MM.1S (cell line): ENCODE measurements at regions not wholly inside any gene's neighbourhood (a gene's known extent, or its start where the extent isn't known, plus 50 kb on each side); places are given as distances from the start of the nearest gene placed in this dataset.

Experiments
- DNase-seq: peaks from one replicate; pipeline ENCODE4 v3.0.0-alpha.2; 2015
- H2AFZ ChIP-seq: fragments of 300-600 bp; sonication (generic); 2 replicates; pipeline ENCODE4 v1.6.0; 2016; ENCODE audit warnings: antibody characterized with exemption, low read length
- H3F3A ChIP-seq: fragments of 300-600 bp; sonication (generic); 2 replicates; pipeline ENCODE4 v1.6.1; 2016; ENCODE audit warnings: mild to moderate bottlenecking, antibody characterized with exemption, low read length, moderate library complexity, mixed read lengths; ENCODE audit not compliant: insufficient read depth
- H3K27ac ChIP-seq: fragments of 300-600 bp; sonication (generic); 2 replicates; pipeline ENCODE4 v1.5.1; 2016; ENCODE audit warnings: mild to moderate bottlenecking, low read length
- H3K27me3 ChIP-seq: fragments of 300-600 bp; sonication (generic); replicated peaks from 2 replicates; pipeline ENCODE4 v1.6.0; 2016; ENCODE audit warnings: low read length; ENCODE audit not compliant: insufficient read depth
- H3K36me3 ChIP-seq: fragments of 300-600 bp; sonication (generic); replicated peaks from 2 replicates; pipeline ENCODE4 v1.6.1; 2016; ENCODE audit warnings: mild to moderate bottlenecking, low read length, mixed read lengths; ENCODE audit not compliant: insufficient read depth
- H3K4me1 ChIP-seq: fragments of 300-600 bp; sonication (generic); 2 replicates; pipeline ENCODE4 v1.6.1; 2016; ENCODE audit warnings: low read length, mixed read lengths
- H3K4me2 ChIP-seq: fragments of 300-600 bp; sonication (generic); 2 replicates; pipeline ENCODE4 v1.6.0; 2016; ENCODE audit warnings: low read depth, low read length
- H3K4me3 ChIP-seq: fragments of 300-600 bp; sonication (generic); 2 replicates; pipeline ENCODE4 v1.5.1; 2016; ENCODE audit warnings: low read length, mixed read lengths
- H3K79me2 ChIP-seq: fragments of 300-600 bp; sonication (generic); 2 replicates; pipeline ENCODE4 v1.6.1; 2016; ENCODE audit warnings: mixed run types, low read length, mixed read lengths
- H3K9ac ChIP-seq: fragments of 300-600 bp; sonication (generic); 2 replicates; pipeline ENCODE4 v1.6.1; 2016; ENCODE audit warnings: low read length, mixed read lengths
- H3K9me2 ChIP-seq: fragments of 300-600 bp; sonication (generic); replicated peaks from 2 replicates; pipeline ENCODE4 v1.6.1; 2016; ENCODE audit warnings: mild to moderate bottlenecking, low read length, mixed read lengths; ENCODE audit not compliant: insufficient read depth
- H3K9me3 ChIP-seq: fragments of 300-600 bp; sonication (generic); replicated peaks from 2 replicates; pipeline ENCODE4 v1.6.1; 2016; ENCODE audit warnings: mild to moderate bottlenecking, low read length, mixed read lengths; ENCODE audit not compliant: insufficient read depth
- H4K20me1 ChIP-seq: fragments of 300-600 bp; sonication (generic); 2 replicates; pipeline ENCODE4 v1.6.1; 2016; ENCODE audit warnings: mild to moderate bottlenecking, low read length, moderate library complexity, mixed read lengths; ENCODE audit not compliant: insufficient read depth
- CTCF ChIP-seq: fragments of 300-600 bp; sonication (generic); IDR thresholded peaks from 2 replicates; pipeline ENCODE4 v1.5.1; 2016; ENCODE audit warnings: antibody characterized with exemption, low read length, mixed read lengths
- EZH2 ChIP-seq: fragments of 300-600 bp; sonication (generic); optimal IDR thresholded peaks from 2 replicates; pipeline ENCODE3; 2017; ENCODE audit warnings: low read depth, mild to moderate bottlenecking, antibody characterized with exemption, low read length, mixed read lengths
- EZH2phosphoT487 ChIP-seq: fragments of 300-600 bp; sonication (generic); IDR thresholded peaks from 2 replicates; pipeline ENCODE4 v1.6.1; 2018; ENCODE audit warnings: antibody characterized with exemption, low read length

DNA sequence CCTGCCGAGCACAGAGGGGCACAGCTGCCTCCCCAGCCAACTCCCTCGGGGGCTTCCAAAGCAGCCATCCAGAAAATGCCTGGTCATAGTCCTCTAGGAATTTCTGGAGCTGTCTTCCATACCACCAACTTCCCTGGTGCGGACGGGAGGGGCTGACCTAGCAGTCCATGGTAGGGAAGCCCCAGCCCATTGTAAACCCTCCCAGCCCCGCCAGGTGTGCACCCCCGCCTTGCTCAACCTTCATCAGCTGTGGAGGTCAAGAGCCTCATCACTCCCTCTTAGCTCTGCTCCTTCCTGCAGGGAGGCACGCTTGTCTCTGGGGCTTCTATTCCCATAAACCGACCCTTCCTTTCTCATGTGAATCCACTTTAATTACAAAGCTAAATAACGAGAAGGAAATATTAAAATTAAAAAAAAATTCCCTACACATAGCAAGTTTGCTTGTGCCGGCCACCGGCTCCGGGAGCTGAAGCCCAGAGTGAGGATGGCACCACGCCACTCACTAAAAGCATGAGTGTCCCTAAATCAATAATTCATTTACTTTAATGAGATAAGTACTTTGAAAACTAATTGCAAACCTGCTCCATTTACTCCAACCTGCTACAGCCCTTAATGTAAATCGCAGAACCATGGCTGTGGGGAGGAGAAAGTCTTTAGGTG, 181.4 kb downstream of the ENGASE start:
- TF ChIP-seq EZH2phosphoT487 (no peak), CTCF (no peak), EZH2 (no peak)
- Histone ChIP-seq H3K4me2 (no peak overlapping the region), H3K4me3 (no peak overlapping the region), H2AFZ (no peak overlapping the region), H3K79me2 (no peaks in the 10 kb centered on the region), H3K9ac (no peak overlapping the region), H3K27me3 (peaks cover 100% of the 10 kb centered on the region), H4K20me1 (no peaks in the 10 kb centered on the region), H3K9me2 (no peaks in the 10 kb centered on the region), H3K9me3 (no peaks in the 10 kb centered on the region), H3F3A (no peaks in the 10 kb centered on the region), H3K36me3 (no peaks in the 10 kb centered on the region), H3K27ac (no peak overlapping the region), H3K4me1 (no peaks in the 10 kb centered on the region)
- no peak for DNase-seq

GRCh38 chr17:79255456-79255855, 180.8 kb downstream of the ENGASE start:
- H3F3A ChIP-seq: no peaks in the 10 kb centered on the region
- H3K4me3 ChIP-seq: no peak overlapping the region

DNA sequence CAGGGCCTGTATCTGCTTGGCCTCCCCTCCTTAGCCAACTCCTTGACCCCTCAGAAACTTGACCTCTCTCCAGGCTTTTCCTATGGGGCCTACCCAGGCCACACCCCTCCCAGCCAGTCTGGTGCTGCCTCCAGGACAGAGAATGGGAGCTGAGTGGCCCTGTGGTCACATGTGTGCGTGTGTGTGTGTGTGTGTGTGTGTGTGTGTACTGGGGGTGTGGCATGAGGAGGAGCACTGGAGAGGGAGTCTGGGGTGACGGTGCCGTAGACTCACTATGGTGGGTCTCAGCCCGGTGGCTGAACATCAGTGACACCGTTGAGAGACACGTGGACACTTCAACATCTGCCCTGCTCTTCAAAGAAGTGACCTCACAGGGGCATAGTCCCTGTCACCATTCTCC, 180.4 kb downstream of the ENGASE start:
- Histone ChIP-seq H3K9me3 (no peaks in the 10 kb centered on the region), H3K9me2 (no peaks in the 10 kb centered on the region), H3K4me1 (no peaks in the 10 kb centered on the region), H3F3A (no peaks in the 10 kb centered on the region), H3K79me2 (no peaks in the 10 kb centered on the region), H4K20me1 (no peaks in the 10 kb centered on the region), H3K9ac (no peak overlapping the region), H3K27ac (no peak overlapping the region), H3K36me3 (no peaks in the 10 kb centered on the region), H3K27me3 (peaks cover 98% of the 10 kb centered on the region), H3K4me3 (no peak overlapping the region), H2AFZ (no peak overlapping the region), H3K4me2 (no peak overlapping the region)
- no peak for TF ChIP-seq EZH2phosphoT487
- TF ChIP-seq EZH2: no peak
- TF ChIP-seq CTCF: no peak
- no peak for DNase-seq

More at GRCh38 chr17:79255456-79255855, 180.8 kb downstream of the ENGASE start:
- Histone ChIP-seq H3K9me3 (no peaks in the 10 kb centered on the region), H3K9me2 (no peaks in the 10 kb centered on the region), H3K4me1 (no peaks in the 10 kb centered on the region), H3K4me2 (no peak overlapping the region), H3K79me2 (no peaks in the 10 kb centered on the region), H3K9ac (no peak overlapping the region), H4K20me1 (no peaks in the 10 kb centered on the region), H3K27me3 (peaks cover 98% of the 10 kb centered on the region), H3K27ac (no peak overlapping the region), H2AFZ (no peak overlapping the region), H3K36me3 (no peaks in the 10 kb centered on the region)
- no peak for TF ChIP-seq EZH2phosphoT487
- TF ChIP-seq CTCF: no peak
- no peak for TF ChIP-seq EZH2
- DNase-seq: no peak
